GM23338 (cell line): ENCODE measurements at regions not wholly inside any gene's neighbourhood (a gene's known extent, or its start where the extent isn't known, plus 50 kb on each side); places are given as distances from the start of the nearest gene placed in this dataset.

Experiments
- ATAC-seq: fragments of 200-7000 bp; cut with Tn5 transposase; 3 replicates; pipeline ENCODE4 v1.9.1; 2020
- DNase-seq: peaks from one replicate; pipeline ENCODE4 v3.0.0-alpha.2; 2015; ENCODE audit warnings: low spot score
- H2AFZ ChIP-seq: fragments of 200-600 bp; sonication (generic); 2 replicates; pipeline ENCODE4 v1.8.0; 2016; ENCODE audit warnings: antibody characterized with exemption, mild to moderate bottlenecking, moderate library complexity
- H3F3A ChIP-seq: fragments of 200-600 bp; sonication (generic); replicated peaks from 2 replicates; pipeline ENCODE4 v1.8.0; 2017; ENCODE audit warnings: antibody characterized with exemption, mixed run types, low read depth
- H3K27ac ChIP-seq: fragments of 200-600 bp; sonication (generic); 2 replicates; pipeline ENCODE4 v1.6.1; 2016; ENCODE audit warnings: low read depth
- H3K27me3 ChIP-seq: fragments of 200-600 bp; sonication (generic); 2 replicates; pipeline ENCODE4 v1.8.0; 2016; ENCODE audit warnings: mild to moderate bottlenecking, mixed run types, moderate library complexity; ENCODE audit not compliant: insufficient read depth
- H3K36me3 ChIP-seq: fragments of 200-600 bp; sonication (generic); 2 replicates; pipeline ENCODE4 v1.8.0; 2016; ENCODE audit warnings: mild to moderate bottlenecking; ENCODE audit not compliant: insufficient read depth
- H3K4me1 ChIP-seq: fragments of 200-600 bp; sonication (generic); 2 replicates; pipeline ENCODE4 v1.8.0; 2016; ENCODE audit warnings: mild to moderate bottlenecking, moderate library complexity; ENCODE audit not compliant: insufficient read depth
- H3K4me2 ChIP-seq: fragments of 200-600 bp; sonication (generic); 2 replicates; pipeline ENCODE4 v1.7.1; 2017; ENCODE audit warnings: mixed run types
- H3K4me3 ChIP-seq: fragments of 200-600 bp; sonication (generic); 2 replicates; pipeline ENCODE4 v1.6.1; 2016; ENCODE audit warnings: mixed run types
- H3K79me2 ChIP-seq: fragments of 200-600 bp; sonication (generic); replicated peaks from 2 replicates; pipeline ENCODE4 v1.8.0; 2017; ENCODE audit warnings: mild to moderate bottlenecking; ENCODE audit not compliant: insufficient read depth
- H3K9me2 ChIP-seq: fragments of 200-600 bp; sonication (generic); 2 replicates; pipeline ENCODE4 v1.8.0; 2017; ENCODE audit not compliant: insufficient read depth
- H4K20me1 ChIP-seq: fragments of 200-600 bp; sonication (generic); replicated peaks from 2 replicates; pipeline ENCODE4 v1.8.0; 2017; ENCODE audit warnings: mild to moderate bottlenecking; ENCODE audit not compliant: insufficient read depth
- H3K27ac Mint-ChIP-seq: 2 replicates; pipeline ENCODE4 v1.8.0; 2020; ENCODE audit warnings: inconsistent platforms, mild to moderate bottlenecking, moderate library complexity, mixed read lengths
- H3K27me3 Mint-ChIP-seq: 3 replicates; pipeline ENCODE4 v1.8.0; 2022; ENCODE audit warnings: low read depth, mild to moderate bottlenecking, moderate library complexity, mixed read lengths, inconsistent platforms; ENCODE audit not compliant: insufficient read depth, poor library complexity
- H3K36me3 Mint-ChIP-seq: 3 replicates; pipeline ENCODE4 v1.8.0; 2021; ENCODE audit warnings: low read depth, mild to moderate bottlenecking, inconsistent platforms, moderate library complexity, mixed read lengths
- H3K4me1 Mint-ChIP-seq: 3 replicates; pipeline ENCODE4 v1.8.0; 2020; ENCODE audit warnings: mild to moderate bottlenecking, inconsistent platforms, mixed read lengths
- H3K4me3 Mint-ChIP-seq: 3 replicates; pipeline ENCODE4 v1.8.0; 2021; ENCODE audit warnings: moderate library complexity, mild to moderate bottlenecking, inconsistent platforms, mixed read lengths
- H3K9me3 Mint-ChIP-seq: 3 replicates; pipeline ENCODE4 v1.8.0; 2020; ENCODE audit warnings: moderate library complexity, mild to moderate bottlenecking, inconsistent platforms, mixed read lengths
- CTCF ChIP-seq, 2 experiments: fragments of 200-600 bp in 1 of 2; sonication (generic) in 1 of 2; conservative IDR thresholded peaks; 2 replicates each; pipeline versions ENCODE4 v1.5.1 to v1.6.1; 2016 to 2017; ENCODE audit warnings: antibody characterized with exemption in 2 of 2, low read depth in 2 of 2, mild to moderate bottlenecking in 2 of 2, moderate library complexity in 1 of 2
- ETS1 ChIP-seq: IDR thresholded peaks from 2 replicates; pipeline ENCODE4 v1.6.1; 2016; ENCODE audit warnings: antibody characterized with exemption
- EZH2 ChIP-seq: fragments of 200-600 bp; sonication (generic); IDR thresholded peaks from one replicate; pipeline ENCODE4 v1.8.0; 2017; ENCODE audit warnings: antibody characterized with exemption, mild to moderate bottlenecking, low read depth; ENCODE audit not compliant: unreplicated experiment
- STAT1 ChIP-seq: IDR thresholded peaks from one replicate; pipeline ENCODE4 v1.6.1; 2016; ENCODE audit warnings: antibody characterized with exemption; ENCODE audit not compliant: unreplicated experiment
- ZNF462 ChIP-seq: fragments of 250-450 bp; sonication (Bioruptor Pico); IDR thresholded peaks from 2 replicates; pipeline ENCODE4 v1.5.0; 2020; ENCODE audit warnings: mild to moderate bottlenecking, moderate library complexity
- TF ChIP-seq, protein P1 (sequence below): IDR thresholded peaks from one replicate; pipeline ENCODE4 v1.6.1; 2018; ENCODE audit warnings: antibody characterized with exemption; ENCODE audit not compliant: unreplicated experiment

DNA sequence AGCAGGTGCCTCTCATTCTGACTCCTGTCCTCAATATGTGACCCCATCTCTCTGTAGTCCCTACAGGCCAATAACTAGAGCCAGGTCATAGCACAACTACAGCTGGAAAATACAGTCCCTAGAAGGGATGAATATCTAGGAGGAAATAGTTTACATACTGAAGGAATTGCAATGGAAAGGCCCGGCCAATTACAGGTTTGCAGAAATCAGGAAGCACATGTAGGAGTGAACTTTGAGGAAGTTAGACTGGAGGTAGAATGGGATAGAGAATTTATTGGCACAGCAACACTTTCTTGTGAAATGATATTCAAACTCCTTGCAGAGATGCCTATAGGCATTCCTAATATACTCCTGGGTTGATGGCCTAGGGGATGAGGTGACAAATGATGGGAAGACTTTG lies 257.3 kb downstream of the GRIN2B start:
- H3K27me3 ChIP-seq: peaks cover 16% of the 10 kb centered on the region; the same call in 1 of the 2 replicates
- Mint-ChIP-seq H3K4me3 (no peak overlapping the region), H3K4me1 (peaks cover 38% of the 10 kb centered on the region), H3K9me3 (no peaks in the 10 kb centered on the region), H3K27ac (no peak overlapping the region), H3K27me3 (peaks cover 9% of the 10 kb centered on the region), H3K36me3 (no peaks in the 10 kb centered on the region)
- no peaks in the 10 kb centered on the region for H4K20me1 ChIP-seq
- H3F3A ChIP-seq: no peaks in the 10 kb centered on the region
- no peak overlapping the region for H3K4me3 ChIP-seq
- DNase-seq: no peak
- ATAC-seq: no peak
- H3K9me2 ChIP-seq: no peaks in the 10 kb centered on the region; the same call in 1 of the 2 replicates
- TF ChIP-seq STAT1 (no peak), ZNF462 (CRISPR knock-in tag) (no peak), EZH2 (no peak), CTCF (conservative IDR thresholded peaks at IDR 0.05; ENCODE audit: low read depth in 2 of 2) (no peak), ETS1 (no peak)
- TF ChIP-seq, protein P1, sequence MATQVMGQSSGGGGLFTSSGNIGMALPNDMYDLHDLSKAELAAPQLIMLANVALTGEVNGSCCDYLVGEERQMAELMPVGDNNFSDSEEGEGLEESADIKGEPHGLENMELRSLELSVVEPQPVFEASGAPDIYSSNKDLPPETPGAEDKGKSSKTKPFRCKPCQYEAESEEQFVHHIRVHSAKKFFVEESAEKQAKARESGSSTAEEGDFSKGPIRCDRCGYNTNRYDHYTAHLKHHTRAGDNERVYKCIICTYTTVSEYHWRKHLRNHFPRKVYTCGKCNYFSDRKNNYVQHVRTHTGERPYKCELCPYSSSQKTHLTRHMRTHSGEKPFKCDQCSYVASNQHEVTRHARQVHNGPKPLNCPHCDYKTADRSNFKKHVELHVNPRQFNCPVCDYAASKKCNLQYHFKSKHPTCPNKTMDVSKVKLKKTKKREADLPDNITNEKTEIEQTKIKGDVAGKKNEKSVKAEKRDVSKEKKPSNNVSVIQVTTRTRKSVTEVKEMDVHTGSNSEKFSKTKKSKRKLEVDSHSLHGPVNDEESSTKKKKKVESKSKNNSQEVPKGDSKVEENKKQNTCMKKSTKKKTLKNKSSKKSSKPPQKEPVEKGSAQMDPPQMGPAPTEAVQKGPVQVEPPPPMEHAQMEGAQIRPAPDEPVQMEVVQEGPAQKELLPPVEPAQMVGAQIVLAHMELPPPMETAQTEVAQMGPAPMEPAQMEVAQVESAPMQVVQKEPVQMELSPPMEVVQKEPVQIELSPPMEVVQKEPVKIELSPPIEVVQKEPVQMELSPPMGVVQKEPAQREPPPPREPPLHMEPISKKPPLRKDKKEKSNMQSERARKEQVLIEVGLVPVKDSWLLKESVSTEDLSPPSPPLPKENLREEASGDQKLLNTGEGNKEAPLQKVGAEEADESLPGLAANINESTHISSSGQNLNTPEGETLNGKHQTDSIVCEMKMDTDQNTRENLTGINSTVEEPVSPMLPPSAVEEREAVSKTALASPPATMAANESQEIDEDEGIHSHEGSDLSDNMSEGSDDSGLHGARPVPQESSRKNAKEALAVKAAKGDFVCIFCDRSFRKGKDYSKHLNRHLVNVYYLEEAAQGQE: no peak
- no peaks in the 10 kb centered on the region for H3K79me2 ChIP-seq
- H3K36me3 ChIP-seq: no peaks in the 10 kb centered on the region
- no peak overlapping the region for H3K27ac ChIP-seq
- H3K4me2 ChIP-seq: no peak overlapping the region
- H3K4me1 ChIP-seq: peaks cover 15% of the 10 kb centered on the region; the same call in 1 of the 2 replicates
- no peak overlapping the region for H2AFZ ChIP-seq
